Right atrium auricular region (tissue), 2 donors: ENCODE measurements at regions not wholly inside any gene's neighbourhood (a gene's known extent, or its start where the extent isn't known, plus 50 kb on each side); places are given as distances from the start of the nearest gene placed in this dataset.

Source experiments
- DNase-seq: peaks from one replicate; pipeline ENCODE4 v3.0.0-alpha.2; 2019; ENCODE audit warnings: low spot score
- H3K27ac ChIP-seq, 2 donors: fragments of 200-600 bp; sonication (generic); 1 replicate in 1 of 2; 2 replicates in 1 of 2; pipeline ENCODE4 v1.5.1; 2016 to 2019
- H3K27me3 ChIP-seq, 2 donors: fragments of 200-600 bp; sonication (generic); one replicate each; pipeline versions ENCODE4 v1.5.1 to v1.6.0; 2017 to 2019
- H3K36me3 ChIP-seq: fragments of 200-600 bp; sonication (generic); one replicate; pipeline ENCODE4 v1.5.1; 2016
- H3K4me1 ChIP-seq, 2 donors: fragments of 200-600 bp; sonication (generic); one replicate each; pipeline versions ENCODE4 v1.5.1 to v1.6.0; 2017 to 2019
- H3K4me3 ChIP-seq, 2 donors: fragments of 200-600 bp; sonication (generic); 1 replicate in 1 of 2; 2 replicates in 1 of 2; pipeline ENCODE4 v1.5.1; 2017 to 2019; ENCODE audit warnings: mild to moderate bottlenecking in 1 of 2, moderate library complexity in 1 of 2
- H3K9me3 ChIP-seq, 2 donors: fragments of 200-600 bp; sonication (generic); one replicate each; pipeline ENCODE4 v1.5.1; 2019
- CTCF ChIP-seq, 2 donors: fragments of 200-600 bp; sonication (generic); IDR thresholded peaks; one replicate each; pipeline ENCODE4 v1.5.1; 2019; ENCODE audit warnings: antibody characterized with exemption in 2 of 2

GRCh38 chr17:51371732-51372151, 111.4 kb downstream of the UTP18 start:
- Histone ChIP-seq H3K4me3 (no peak overlapping the region), H3K9me3 (no peaks in the 10 kb centered on the region), H3K27me3 (no peaks in the 10 kb centered on the region), H3K27ac (no peak overlapping the region), H3K4me1 (no peaks in the 10 kb centered on the region), H3K36me3 (no peaks in the 10 kb centered on the region)
- peak in 1 of 2 donors; percentile 64 for TF ChIP-seq CTCF (IDR thresholded peaks at IDR 0.05)
- no peak for DNase-seq

GRCh38 chr17:51372345-51373004, 112.1 kb downstream of the UTP18 start:
- Histone ChIP-seq H3K27ac (no peak overlapping the region), H3K4me3 (no peak overlapping the region), H3K36me3 (no peaks in the 10 kb centered on the region), H3K9me3 (no peaks in the 10 kb centered on the region), H3K4me1 (no peaks in the 10 kb centered on the region), H3K27me3 (no peaks in the 10 kb centered on the region)
- DNase-seq = no peak
- TF ChIP-seq CTCF (IDR thresholded peaks at IDR 0.05) = no peak

- no peak for DNase-seq
- no peak overlapping the region for H3K27ac ChIP-seq
- H3K9me3 ChIP-seq = no peaks in the 10 kb centered on the region
- no peak for TF ChIP-seq CTCF (IDR thresholded peaks at IDR 0.05)
- H3K27me3 ChIP-seq = no peaks in the 10 kb centered on the region
- H3K4me1 ChIP-seq = no peaks in the 10 kb centered on the region
- no peak overlapping the region for H3K4me3 ChIP-seq
- H3K36me3 ChIP-seq = no peaks in the 10 kb centered on the region
Observed at GRCh38 chr17:51373489-51374152, 113.3 kb downstream of the UTP18 start.

DNA sequence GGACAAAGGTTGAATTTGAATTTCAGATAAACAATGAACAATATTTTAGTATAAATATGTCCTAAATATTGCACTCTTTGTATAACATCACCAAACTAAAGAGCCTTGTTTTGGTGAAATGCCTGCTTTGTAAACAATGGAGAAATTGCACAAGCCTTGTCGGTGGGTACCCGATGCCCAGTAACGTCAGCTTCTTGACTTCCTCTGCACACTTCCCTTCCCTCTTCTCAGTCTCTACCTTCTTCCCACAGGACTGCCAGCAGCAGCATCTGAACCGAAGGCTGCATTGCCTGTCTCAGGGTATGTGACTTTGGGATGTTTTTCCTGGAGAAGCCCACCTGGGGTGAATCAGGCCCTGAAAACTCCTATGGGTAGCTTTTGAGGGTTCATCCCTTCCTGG, 113.9 kb downstream of the UTP18 start:
- TF ChIP-seq CTCF (IDR thresholded peaks at IDR 0.05) = no peak
- no peak overlapping the region for H3K4me3 ChIP-seq
- DNase-seq = no peak

GRCh38 chr17:51375771-51376170, 115.4 kb downstream of the UTP18 start:
- Histone ChIP-seq H3K4me1 (no peaks in the 10 kb centered on the region), H3K9me3 (no peaks in the 10 kb centered on the region), H3K4me3 (no peak overlapping the region), H3K36me3 (no peaks in the 10 kb centered on the region), H3K27ac (no peak overlapping the region), H3K27me3 (no peaks in the 10 kb centered on the region)
- no peak for TF ChIP-seq CTCF (IDR thresholded peaks at IDR 0.05)
- DNase-seq = no peak

More for the DNA sequence above, 113.9 kb downstream of the UTP18 start:
- no peaks in the 10 kb centered on the region for H3K36me3 ChIP-seq
- H3K9me3 ChIP-seq = no peaks in the 10 kb centered on the region
- no peaks in the 10 kb centered on the region for H3K4me1 ChIP-seq
- no peaks in the 10 kb centered on the region for H3K27me3 ChIP-seq
- no peak overlapping the region for H3K27ac ChIP-seq
